Right cardiac atrium (tissue), 5 donors: ENCODE measurements at regions not wholly inside any gene's neighbourhood (a gene's known extent, or its start where the extent isn't known, plus 50 kb on each side); places are given as distances from the start of the nearest gene placed in this dataset.

Source experiments
- ATAC-seq, 2 donors: fragments of 200-7000 bp; cut with Tn5 transposase; one replicate each; pipeline versions ENCODE4 v1.8.0 to v1.9.1; 2020; ENCODE audit warnings: moderate library complexity in 2 of 2, mild to moderate bottlenecking in 1 of 2
- DNase-seq, 3 donors: peaks; one replicate each; pipeline ENCODE4 v3.0.0-alpha.2; 2020
- H3K27ac ChIP-seq: one replicate; pipeline ENCODE4 v1.5.1; 2013; ENCODE audit warnings: mild to moderate bottlenecking, low read length, control low read depth, moderate library complexity
- H3K27me3 ChIP-seq: one replicate; pipeline ENCODE4 v1.6.1; 2013; ENCODE audit not compliant: control insufficient read depth, insufficient read depth
- H3K4me1 ChIP-seq: one replicate; pipeline ENCODE4 v1.6.1; 2013; ENCODE audit warnings: low read length; ENCODE audit not compliant: control insufficient read depth, insufficient read depth
- H3K4me3 ChIP-seq: one replicate; pipeline ENCODE4 v1.5.1; 2013; ENCODE audit warnings: low read length, control low read depth
- H3K9me3 ChIP-seq: one replicate; pipeline ENCODE4 v1.6.1; 2013; ENCODE audit warnings: low read length; ENCODE audit not compliant: control insufficient read depth
- WGBS: extraction: QIAGEN DNeasy Blood & Tissue Kit; methylation state at CpG from one replicate; pipeline ENCODE4 v1.1.7; 2013; 5-methylcytosine and 5-hydroxymethylcytosine counted together
- intact Hi-C, 4 donors: fragments of 100-400 bp; cut with DNase I; formaldehyde crosslinking; loops; one replicate each; pipeline versions ENCODE4 v1.11.0 to v1.14.0; 2022 to 2023
- donor health status: healthy with polysubstance abuse.
- donor health status: DM: no; HTN: yes; CAD: no.
- donor health status: DM: no; HTN: no; CAD: no.
- donor health status: DM: no; HTN: yes; CAD: no; lungs with severe emphysema.
- donor health status: DM: yes; HTN: yes; CAD: no.

DNA sequence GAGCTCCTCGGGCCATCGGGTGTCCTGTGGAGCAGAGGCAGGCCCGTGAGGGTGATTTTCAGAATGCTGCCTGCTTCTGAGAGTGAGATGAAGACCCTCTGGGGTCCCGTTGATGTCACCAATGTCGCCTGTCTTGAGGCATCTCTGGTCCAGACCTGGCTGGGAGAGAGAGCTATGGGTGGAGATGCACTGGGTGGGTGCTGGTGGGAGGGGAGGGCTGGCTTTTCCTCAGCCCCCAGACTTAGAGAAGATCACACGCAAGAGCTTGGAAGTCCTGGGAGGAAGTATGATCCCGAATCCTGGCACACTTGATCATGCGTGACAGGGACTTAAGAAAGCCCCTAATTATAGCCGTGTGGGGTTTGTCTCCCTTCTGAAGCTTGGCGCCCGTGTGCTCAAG is 103.2 kb upstream of the CD93 start:
- Histone ChIP-seq H3K27me3 (no peaks in the 10 kb centered on the region), H3K4me1 (peaks cover 2% of the 10 kb centered on the region), H3K27ac (no peak overlapping the region), H3K9me3 (no peaks in the 10 kb centered on the region), H3K4me3 (no peak overlapping the region)
- intact Hi-C loops: no loop called here
- DNase-seq: no peak
- WGBS: 88% methylated on average over 11 of the region's 11 CpGs
- no peak for ATAC-seq

GRCh38 chr20:23188377-23189169 is 102.4 kb upstream of the CD93 start:
- Histone ChIP-seq H3K4me3 (no peak overlapping the region), H3K27ac (no peak overlapping the region), H3K9me3 (no peaks in the 10 kb centered on the region), H3K4me1 (no peaks in the 10 kb centered on the region), H3K27me3 (no peaks in the 10 kb centered on the region)
- DNase-seq (no peak), ATAC-seq (no peak)
- intact Hi-C loops: no loop called here
- WGBS: 97% methylated on average over 3 of the region's 3 CpGs

DNA sequence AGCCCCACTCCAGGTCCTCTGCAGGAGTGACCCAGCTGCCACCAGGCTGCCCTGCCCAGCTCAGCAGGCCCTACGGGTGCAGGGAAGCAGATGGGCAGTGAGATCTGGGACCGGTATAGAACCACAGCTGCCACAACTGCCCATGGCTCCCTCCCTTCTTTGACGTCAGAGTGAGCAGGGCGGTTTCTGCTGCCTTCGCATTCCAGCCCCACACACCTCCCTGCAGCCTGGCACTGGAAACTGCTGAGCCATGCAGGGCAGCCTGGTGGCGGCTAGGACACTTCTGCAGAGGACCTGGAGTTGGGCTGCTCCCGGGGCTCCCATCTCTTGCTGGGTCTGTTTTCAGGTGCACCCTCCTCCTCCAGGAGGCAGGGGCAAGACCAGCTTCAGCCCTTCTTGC is 101.6 kb upstream of the CD93 start:
- 75% methylated on average over 7 of the region's 7 CpGs for WGBS
- intact Hi-C loops: no loop called here

GRCh38 chr20:23186808-23187207 is 100.7 kb upstream of the CD93 start:
- H3K9me3 ChIP-seq: no peaks in the 10 kb centered on the region
- DNase-seq (no peak), ATAC-seq (peak in 1 of 2 donors; percentile 26)
- H3K27me3 ChIP-seq: no peaks in the 10 kb centered on the region
- no peaks in the 10 kb centered on the region for H3K4me1 ChIP-seq
- no peak overlapping the region for H3K27ac ChIP-seq
- intact Hi-C loops: no loop called here
- no peak overlapping the region for H3K4me3 ChIP-seq
- WGBS: 90% methylated on average over 5 of the region's 5 CpGs

More for the DNA sequence above, 101.6 kb upstream of the CD93 start:
- peak; percentile 77 to 83 for ATAC-seq
- H3K27ac ChIP-seq: no peak overlapping the region
- DNase-seq: peak in 1 of 3 donors; percentile 61
- no peaks in the 10 kb centered on the region for H3K27me3 ChIP-seq
- H3K9me3 ChIP-seq: no peaks in the 10 kb centered on the region
- H3K4me3 ChIP-seq: no peak overlapping the region
- H3K4me1 ChIP-seq: no peaks in the 10 kb centered on the region

DNA sequence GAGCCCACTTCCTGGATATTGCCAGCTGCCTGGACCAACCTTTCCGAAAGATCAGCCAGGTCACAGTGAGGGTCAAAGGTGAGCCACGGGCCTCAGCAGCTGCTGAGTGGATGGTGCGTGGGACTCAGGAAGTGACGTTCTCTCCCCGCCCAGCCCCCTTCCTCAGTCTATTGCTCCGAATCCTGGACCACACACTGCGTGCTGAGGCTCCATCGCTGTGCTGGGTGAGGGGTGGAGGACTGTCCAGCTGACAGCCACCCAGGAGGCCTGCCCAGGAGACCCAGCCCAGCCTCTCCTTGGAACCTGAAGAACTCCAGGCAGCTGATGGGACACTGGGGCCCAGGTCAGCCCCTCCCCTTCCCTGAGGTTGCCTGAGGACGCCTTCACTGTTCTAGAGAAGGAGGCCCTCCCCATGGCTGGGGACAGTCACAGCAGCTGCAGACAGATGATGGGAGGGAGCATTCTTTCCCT is 94.4 kb upstream of the CD93 start:
- Histone ChIP-seq H3K4me3 (no peak overlapping the region), H3K4me1 (peaks cover 7% of the 10 kb centered on the region), H3K27me3 (no peaks in the 10 kb centered on the region), H3K9me3 (peaks cover 4% of the 10 kb centered on the region), H3K27ac (peak overlapping the region; percentile 54)
- intact Hi-C loops: no loop called here
- DNase-seq: peak; percentile 74 to 87 (median 84)
- WGBS: 47% methylated on average over 9 of the region's 9 CpGs
- ATAC-seq: peak; percentile 86 to 87

GRCh38 chr20:23179766-23180403 is 93.8 kb upstream of the CD93 start:
- intact Hi-C loops: no loop called here
- DNase-seq (no peak), ATAC-seq (peak; percentile 75 to 83)
- peaks cover 4% of the 10 kb centered on the region for H3K9me3 ChIP-seq
- peak overlapping the region; percentile 54 for H3K27ac ChIP-seq
- WGBS: 48% methylated on average over 1 of the region's 1 CpG
- peaks cover 7% of the 10 kb centered on the region for H3K4me1 ChIP-seq
- no peaks in the 10 kb centered on the region for H3K27me3 ChIP-seq
- no peak overlapping the region for H3K4me3 ChIP-seq

DNA sequence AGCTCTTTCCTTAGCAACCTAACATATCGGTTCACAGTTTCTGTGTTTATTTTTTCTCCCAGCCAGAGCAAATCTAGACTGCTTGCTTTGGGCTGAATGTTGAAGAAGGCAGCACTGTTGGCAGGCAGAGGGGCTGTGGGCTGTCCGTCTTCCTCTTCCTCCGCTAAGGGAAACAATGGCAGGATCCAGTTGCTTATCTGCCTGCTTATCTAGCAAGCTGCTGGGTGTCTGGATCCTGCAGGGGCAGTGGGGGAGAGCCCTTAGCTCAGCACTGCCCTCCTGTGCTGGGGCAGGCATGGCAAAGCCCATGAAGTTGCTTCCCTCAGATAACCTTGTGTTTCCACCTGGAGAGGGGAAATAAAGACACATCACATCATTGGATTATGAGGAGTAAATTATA is 92.7 kb upstream of the CD93 start:
- Histone ChIP-seq H3K9me3 (peaks cover 4% of the 10 kb centered on the region), H3K4me1 (peaks cover 7% of the 10 kb centered on the region), H3K27ac (no peak overlapping the region), H3K4me3 (no peak overlapping the region), H3K27me3 (no peaks in the 10 kb centered on the region)
- DNase-seq (peak; percentile 44 to 74 (median 73)), ATAC-seq (peak; percentile 86 to 91)
- WGBS: 9% methylated on average over 3 of the region's 3 CpGs
- intact Hi-C loops: no loop called here

GRCh38 chr20:23174821-23175220 is 88.7 kb upstream of the CD93 start:
- H3K27ac ChIP-seq: no peak overlapping the region
- H3K4me1 ChIP-seq: peaks cover 3% of the 10 kb centered on the region
- no peaks in the 10 kb centered on the region for H3K27me3 ChIP-seq
- H3K4me3 ChIP-seq: no peak overlapping the region
- peaks cover 4% of the 10 kb centered on the region for H3K9me3 ChIP-seq
- no peak for DNase-seq
- ATAC-seq: no peak
- WGBS: 97% methylated on average over 3 of the region's 3 CpGs
- intact Hi-C loops: no loop called here

- H3K27ac ChIP-seq: no peak overlapping the region
- 91% methylated on average over 4 of the region's 4 CpGs for WGBS
- no peak for ATAC-seq
- H3K4me1 ChIP-seq: peaks cover under 1% of the 10 kb centered on the region
- DNase-seq: no peak
- no peaks in the 10 kb centered on the region for H3K27me3 ChIP-seq
- no peaks in the 10 kb centered on the region for H3K9me3 ChIP-seq
- no peak overlapping the region for H3K4me3 ChIP-seq
- intact Hi-C loops: no loop called here
Observed at GRCh38 chr20:23167431-23167830, 81.3 kb upstream of the CD93 start.

GRCh38 chr20:23166563-23166962 is 80.4 kb upstream of the CD93 start:
- DNase-seq (no peak), ATAC-seq (no peak)
- intact Hi-C loops: no loop called here
- Histone ChIP-seq H3K27me3 (no peaks in the 10 kb centered on the region), H3K4me1 (peaks cover 8% of the 10 kb centered on the region), H3K4me3 (no peak overlapping the region), H3K9me3 (no peaks in the 10 kb centered on the region), H3K27ac (no peak overlapping the region)
- WGBS: 94% methylated on average over 7 of the region's 7 CpGs

DNA sequence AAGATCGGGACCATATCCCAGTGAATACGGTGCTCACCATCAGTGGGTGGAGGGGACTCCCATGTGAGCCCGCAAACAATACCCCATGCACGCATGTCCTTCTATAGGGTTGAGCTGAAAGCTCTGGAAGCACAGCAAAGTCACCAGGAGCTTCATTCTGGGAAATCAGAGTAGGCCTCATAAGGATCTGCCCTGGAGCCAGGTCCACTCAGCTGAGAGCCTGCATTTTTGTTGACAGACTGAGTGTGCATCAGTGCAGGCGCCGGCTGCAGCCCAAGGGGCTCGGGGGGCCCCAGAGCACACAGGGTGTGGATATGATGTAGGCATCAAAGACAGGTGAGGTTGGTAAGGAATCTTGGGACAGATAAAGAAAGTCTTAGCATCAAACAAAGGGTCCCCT is 79.8 kb upstream of the CD93 start:
- DNase-seq: no peak
- no peak overlapping the region for H3K4me3 ChIP-seq
- no peak overlapping the region for H3K27ac ChIP-seq
- peaks cover 13% of the 10 kb centered on the region for H3K4me1 ChIP-seq
- no peak for ATAC-seq
- no peaks in the 10 kb centered on the region for H3K27me3 ChIP-seq
- 96% methylated on average over 7 of the region's 7 CpGs for WGBS
- intact Hi-C loops: no loop called here
- H3K9me3 ChIP-seq: no peaks in the 10 kb centered on the region
